ENCODE measurements at regions not wholly inside any gene's neighbourhood (a gene's known extent, or its start where the extent isn't known, plus 50 kb on each side); places are given as distances from the start of the nearest gene placed in this dataset.
"Not testable (repeated sequence)": the region's sequence is repeated elsewhere in the genome, so short reads cannot be mapped to it uniquely, and the experiment has no call there.

DNA sequence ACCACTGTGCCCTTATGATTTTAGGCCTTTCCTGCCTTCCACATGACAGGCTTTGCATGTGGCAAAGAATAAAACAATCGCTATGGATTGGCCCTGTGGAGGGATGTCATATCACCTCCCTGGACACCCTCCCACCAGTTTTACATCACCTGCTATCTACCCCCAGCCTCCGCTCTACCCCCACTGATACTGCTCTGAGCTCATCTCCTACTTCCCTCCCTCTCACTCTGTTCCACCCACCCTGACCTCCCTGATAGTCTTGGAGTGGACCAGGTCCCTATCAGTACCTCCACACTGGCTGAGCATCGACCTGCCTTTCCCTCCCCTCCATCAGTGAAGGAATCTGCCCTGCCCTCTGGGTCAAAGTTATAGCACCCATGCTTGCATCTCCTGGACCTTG, 91.8 kb upstream of the FOXN3 start:
- H3K4me1 ChIP-seq, result no peaks in the 10 kb centered on the region
- no peak overlapping the region for H3K4me3 ChIP-seq
- ATAC-seq (no peak), DNase-seq (no peak)
- intact Hi-C loops (cut with DNase I), result no loop called here
- 94 to 95% methylated on average over 3 of the region's 3 CpGs for WGBS, 2 donors
- H3K27me3 ChIP-seq, result no peaks in the 10 kb centered on the region
- H3K36me3 ChIP-seq (replicated peaks in 1 of 2; ENCODE audit: insufficient read depth in 1 of 2, low read depth in 2 of 2), result no peaks in the 10 kb centered on the region
- TF ChIP-seq, protein P1, sequence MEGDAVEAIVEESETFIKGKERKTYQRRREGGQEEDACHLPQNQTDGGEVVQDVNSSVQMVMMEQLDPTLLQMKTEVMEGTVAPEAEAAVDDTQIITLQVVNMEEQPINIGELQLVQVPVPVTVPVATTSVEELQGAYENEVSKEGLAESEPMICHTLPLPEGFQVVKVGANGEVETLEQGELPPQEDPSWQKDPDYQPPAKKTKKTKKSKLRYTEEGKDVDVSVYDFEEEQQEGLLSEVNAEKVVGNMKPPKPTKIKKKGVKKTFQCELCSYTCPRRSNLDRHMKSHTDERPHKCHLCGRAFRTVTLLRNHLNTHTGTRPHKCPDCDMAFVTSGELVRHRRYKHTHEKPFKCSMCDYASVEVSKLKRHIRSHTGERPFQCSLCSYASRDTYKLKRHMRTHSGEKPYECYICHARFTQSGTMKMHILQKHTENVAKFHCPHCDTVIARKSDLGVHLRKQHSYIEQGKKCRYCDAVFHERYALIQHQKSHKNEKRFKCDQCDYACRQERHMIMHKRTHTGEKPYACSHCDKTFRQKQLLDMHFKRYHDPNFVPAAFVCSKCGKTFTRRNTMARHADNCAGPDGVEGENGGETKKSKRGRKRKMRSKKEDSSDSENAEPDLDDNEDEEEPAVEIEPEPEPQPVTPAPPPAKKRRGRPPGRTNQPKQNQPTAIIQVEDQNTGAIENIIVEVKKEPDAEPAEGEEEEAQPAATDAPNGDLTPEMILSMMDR (IDR thresholded peaks at IDR 0.05), result no peak
- no peak for TF ChIP-seq POLR2A (IDR thresholded peaks at IDR 0.05)
- H3K27ac ChIP-seq, result no peak overlapping the region
- H3K9me3 ChIP-seq, result no peaks in the 10 kb centered on the region

DNA sequence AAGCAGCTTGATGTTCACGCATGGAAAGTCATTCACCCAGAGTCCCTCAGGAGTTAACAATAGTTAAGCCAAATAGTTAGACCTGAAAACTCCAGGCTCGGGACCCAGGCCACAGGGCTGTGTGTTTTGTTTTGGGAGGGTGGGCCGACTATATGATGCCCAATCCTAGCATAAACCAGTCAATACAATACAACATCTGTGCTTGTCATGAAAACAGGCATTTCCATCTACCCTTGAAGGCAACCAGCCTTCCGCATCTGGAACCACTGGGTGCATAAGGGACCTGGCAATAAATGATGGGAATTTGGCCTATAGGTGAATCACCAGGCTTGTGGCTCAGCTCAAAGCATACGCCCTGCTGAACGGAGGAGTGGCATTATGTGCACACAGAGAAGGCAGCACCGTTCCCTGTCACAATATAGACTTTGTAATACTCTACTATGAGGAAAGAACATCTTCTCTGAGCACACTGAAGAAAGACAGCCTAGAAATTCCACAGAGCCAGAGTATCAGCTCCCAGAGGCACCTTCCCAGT, 91.0 kb upstream of the FOXN3 start:
- H3K36me3 ChIP-seq (replicated peaks in 1 of 2; ENCODE audit: insufficient read depth in 1 of 2, low read depth in 2 of 2), result no peaks in the 10 kb centered on the region
- intact Hi-C loops (cut with DNase I), result no loop called here
- H3K27me3 ChIP-seq, result no peaks in the 10 kb centered on the region
- DNase-seq (no peak), ATAC-seq (no peak)
- no peaks in the 10 kb centered on the region for H3K4me1 ChIP-seq
- 90 to 96% methylated on average over 7 of the region's 7 CpGs for WGBS, 2 donors
- TF ChIP-seq, protein P1 (IDR thresholded peaks at IDR 0.05), result no peak
- no peak for TF ChIP-seq POLR2A (IDR thresholded peaks at IDR 0.05)
- H3K27ac ChIP-seq, result no peak overlapping the region
- H3K9me3 ChIP-seq, result no peaks in the 10 kb centered on the region
- no peak overlapping the region for H3K4me3 ChIP-seq

DNA sequence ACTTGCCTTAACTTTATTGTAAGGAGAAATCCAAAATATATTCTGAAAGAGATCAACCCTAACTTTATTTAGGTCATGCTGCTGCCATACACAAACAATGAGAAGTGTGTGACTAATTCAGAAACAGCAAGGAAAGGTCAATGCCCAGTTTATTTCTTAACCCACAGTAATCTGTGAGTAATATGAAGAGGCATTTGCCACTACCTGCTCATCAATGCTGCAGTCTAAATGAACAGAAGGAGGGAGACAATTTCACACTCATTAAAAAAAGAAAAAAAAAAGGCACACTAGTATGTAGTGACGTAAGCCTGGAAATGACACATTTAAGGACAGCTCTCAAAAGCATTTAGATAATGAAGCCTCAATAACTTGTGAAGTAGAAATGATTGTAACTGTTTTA, 90.5 kb upstream of the FOXN3 start:
- TF ChIP-seq, protein P1 (IDR thresholded peaks at IDR 0.05), result no peak
- TF ChIP-seq POLR2A (IDR thresholded peaks at IDR 0.05), result no peak
- intact Hi-C loops (cut with DNase I), result no loop called here
- no peaks in the 10 kb centered on the region for H3K4me1 ChIP-seq
- 92 to 100% methylated on average over 1 of the region's 1 CpG for WGBS, 2 donors
- H3K27ac ChIP-seq, result no peak overlapping the region
- ATAC-seq (no peak), DNase-seq (no peak)
- no peak overlapping the region for H3K4me3 ChIP-seq
- H3K27me3 ChIP-seq, result no peaks in the 10 kb centered on the region
- no peaks in the 10 kb centered on the region for H3K9me3 ChIP-seq
- H3K36me3 ChIP-seq (replicated peaks in 1 of 2; ENCODE audit: insufficient read depth in 1 of 2, low read depth in 2 of 2), result no peaks in the 10 kb centered on the region

DNA sequence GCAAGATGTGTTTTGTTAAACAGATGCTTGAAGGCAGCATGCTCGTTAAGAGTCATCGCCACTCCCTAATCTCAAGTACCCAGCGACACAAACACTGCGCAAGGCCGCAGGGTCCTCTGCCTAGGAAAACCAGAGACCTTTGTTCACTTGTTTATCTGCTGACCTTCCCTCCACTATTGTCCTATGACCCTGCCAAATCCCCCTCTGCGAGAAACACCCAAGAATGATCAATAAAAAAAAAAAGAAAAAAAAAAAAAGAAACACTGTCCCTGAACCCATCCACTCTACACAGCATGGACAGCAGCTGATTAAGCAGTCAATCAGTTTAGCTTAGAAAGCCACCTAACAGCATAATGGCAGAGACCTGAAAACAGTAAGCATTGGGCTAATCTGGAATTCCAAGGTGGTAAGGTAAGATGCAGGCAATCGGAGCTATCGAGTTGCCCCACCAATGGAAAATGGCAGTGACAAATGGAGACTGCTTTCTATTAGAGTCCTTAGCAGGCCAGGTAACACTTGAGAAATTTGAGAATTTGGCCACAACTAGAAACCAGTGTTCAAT, 89.9 kb upstream of the FOXN3 start:
- ATAC-seq; H3K27ac ChIP-seq; H3K9me3 ChIP-seq; H3K4me3 ChIP-seq; DNase-seq; H3K27me3 ChIP-seq; H3K4me1 ChIP-seq; H3K36me3 ChIP-seq (replicated peaks in 1 of 2; ENCODE audit: insufficient read depth in 1 of 2, low read depth in 2 of 2); intact Hi-C loops (cut with DNase I): not testable (repeated sequence)
- 93% methylated on average over 8 of the region's 8 CpGs for WGBS, 2 donors

DNA sequence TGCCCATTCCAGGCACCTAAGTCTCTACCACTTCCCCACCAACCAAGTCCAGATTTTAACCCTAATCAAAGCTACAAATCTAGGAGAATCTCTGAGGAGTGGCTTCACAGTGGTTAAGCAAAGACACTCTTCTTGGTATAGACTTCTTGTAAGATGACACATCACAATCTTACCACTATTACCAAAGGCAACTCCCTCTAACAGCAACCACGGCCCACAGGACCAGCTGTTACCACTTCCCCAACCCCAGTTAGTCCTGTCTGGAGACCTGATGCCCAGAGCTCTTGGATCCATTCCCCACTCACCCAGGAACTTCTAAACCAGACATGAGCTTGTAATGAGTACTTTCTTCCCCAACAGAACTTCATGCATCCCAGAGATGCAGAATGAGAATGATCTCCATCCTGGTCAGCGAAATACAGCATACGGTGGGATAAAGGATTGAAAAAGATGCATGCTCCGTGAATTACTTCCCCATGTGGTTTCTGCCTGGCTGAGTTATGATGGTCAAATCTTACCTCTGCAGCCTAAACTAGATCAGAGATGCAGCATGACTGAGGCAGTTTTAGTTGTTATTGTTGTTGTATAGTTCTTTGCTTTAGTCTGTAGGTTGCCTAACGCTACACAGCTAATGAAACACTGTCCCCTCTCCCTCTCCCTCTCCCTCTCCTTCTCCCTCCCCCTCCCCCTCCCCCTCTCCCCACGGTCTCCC, 87.7 kb upstream of the FOXN3 start:
- Histone ChIP-seq H3K4me1 (no peaks in the 10 kb centered on the region), H3K27me3 (no peaks in the 10 kb centered on the region), H3K9me3 (no peaks in the 10 kb centered on the region), H3K27ac (no peak overlapping the region), H3K36me3 (replicated peaks in 1 of 2; ENCODE audit: insufficient read depth in 1 of 2, low read depth in 2 of 2) (no peaks in the 10 kb centered on the region), H3K4me3 (no peak overlapping the region)
- ATAC-seq (no peak), DNase-seq (peak in 1 of 4 donors; percentile 40)
- intact Hi-C loops (cut with DNase I), result no loop called here
- TF ChIP-seq, protein P1 (IDR thresholded peaks at IDR 0.05), result no peak
- no peak for TF ChIP-seq POLR2A (IDR thresholded peaks at IDR 0.05)
- WGBS, 2 donors, result 82 to 92% methylated on average over 6 of the region's 6 CpGs

Measured in body of pancreas (tissue), 4 donors.